Pancreas (tissue), 10 donors: ENCODE measurements at regions not wholly inside any gene's neighbourhood (a gene's known extent, or its start where the extent isn't known, plus 50 kb on each side); places are given as distances from the start of the nearest gene placed in this dataset.

Experiments used
- ATAC-seq, 4 donors: fragments of 200-7000 bp; cut with Tn5 transposase; one replicate each; pipeline versions ENCODE4 v1.8.0 to v1.9.1; 2020; ENCODE audit warnings: mild to moderate bottlenecking in 4 of 4, moderate library complexity in 4 of 4
- DNase-seq, 6 donors: peaks; one replicate each; pipeline ENCODE4 v3.0.0-alpha.2; 2020
- FAIRE-seq: peaks from 2 replicates; lab custom pipeline; 2012; peaks lifted over from hg19 to GRCh38; lab: Jason Lieb, UNC
- H3K27ac ChIP-seq, 4 donors: fragments of 200-600 bp; sonication (generic); 1 replicate in 3 of 4; 2 replicates in 1 of 4; pipeline versions ENCODE4 v1.5.0 to v1.8.0; 2020
- H3K27me3 ChIP-seq, 4 donors: fragments of 200-600 bp; one replicate each; pipeline ENCODE4 v1.8.0; 2021
- H3K36me3 ChIP-seq, 3 donors: fragments of 200-600 bp; sonication (generic) in 1 of 3; one replicate each; pipeline versions ENCODE4 v1.5.0 to v1.8.0; 2020 to 2021
- H3K4me1 ChIP-seq, 3 donors: fragments of 200-600 bp; one replicate each; pipeline ENCODE4 v1.8.0; 2021
- H3K4me3 ChIP-seq, 4 donors: fragments of 200-600 bp; sonication (generic) in 2 of 4; one replicate each; pipeline versions ENCODE4 v1.5.0 to v1.8.0; 2020 to 2021
- H3K9me3 ChIP-seq, 4 donors: fragments of 200-600 bp; one replicate each; pipeline ENCODE4 v1.8.0; 2021
- CTCF ChIP-seq, 4 donors: fragments of 200-600 bp; sonication (generic) in 3 of 4; IDR thresholded peaks; one replicate each; pipeline versions ENCODE4 v1.5.0 to v1.8.0; 2021; ENCODE audit warnings: antibody characterized with exemption in 4 of 4
- WGBS, 2 donors: extraction: QIAGEN DNeasy Blood & Tissue Kit; methylation state at CpG; one replicate each; pipeline ENCODE4 v1.1.7; 2013; 5-methylcytosine and 5-hydroxymethylcytosine counted together
- intact Hi-C, 3 donors: fragments of 100-400 bp; cut with DNase I; formaldehyde crosslinking; loops; one replicate each; pipeline versions ENCODE4 v1.11.1 to v1.14.2; 2022
- donor health status: healthy with polysubstance abuse.
- donor health status: DM: no; HTN: no; CAD: no; lungs with moderate emphysema.
- donor health status: DM: no; HTN: no; CAD: no.
- donor health status: control.
- donor health status: control.
- donor health status: Bipolar disorder and iron deficiency.
- donor health status: DM: yes; HTN: yes; CAD: no.
- donor health status: DM: no; HTN: no; CAD: no.
- donor health status: DM: no; HTN: no; CAD: no.
- donor health status: DM: yes; HTN: yes; CAD: no.

- WGBS, 2 donors: 67 to 68% methylated on average over 9 of the region's 9 CpGs
- H3K9me3 ChIP-seq: no peaks in the 10 kb centered on the region
- DNase-seq (peak in 3 of 6 donors; percentile 13 to 64 (median 34)), FAIRE-seq (no peak), ATAC-seq (peak; percentile 67 to 82 (median 80))
- no peaks in the 10 kb centered on the region for H3K27me3 ChIP-seq
- no peak overlapping the region for H3K4me3 ChIP-seq
- H3K36me3 ChIP-seq: no peaks in the 10 kb centered on the region
- H3K27ac ChIP-seq: peak overlapping the region in 1 of 4 donors; percentile 7
- H3K4me1 ChIP-seq: peaks cover 13 to 18% (median 18%) of the 10 kb centered on the region in 3 donors
- intact Hi-C loops: no loop called here
- TF ChIP-seq CTCF (IDR thresholded peaks at IDR 0.05): no peak
Measured at GRCh38 chr2:67772216-67773170, 290.3 kb downstream of the C1D start.

- peak in 1 of 4 donors; percentile 58 for ATAC-seq
- intact Hi-C loops: no loop called here
- WGBS, 2 donors: 90 to 97% methylated on average over 3 of the region's 3 CpGs
Measured at GRCh38 chr2:67773851-67774250, 289.0 kb downstream of the C1D start.

GRCh38 chr2:67776276-67776675 is 286.5 kb downstream of the C1D start:
- no peak overlapping the region for H3K27ac ChIP-seq
- no peak for ATAC-seq
- no peak overlapping the region for H3K4me3 ChIP-seq
- intact Hi-C loops: no loop called here
- H3K9me3 ChIP-seq: no peaks in the 10 kb centered on the region
- TF ChIP-seq CTCF (IDR thresholded peaks at IDR 0.05): no peak
- peaks cover 13 to 18% (median 18%) of the 10 kb centered on the region in 3 donors for H3K4me1 ChIP-seq
- no peaks in the 10 kb centered on the region for H3K36me3 ChIP-seq
- no peak for FAIRE-seq
- no peak for DNase-seq
- WGBS, 2 donors: 81 to 82% methylated on average over 2 of the region's 2 CpGs
- no peaks in the 10 kb centered on the region for H3K27me3 ChIP-seq

More at GRCh38 chr2:67773851-67774250, 289.0 kb downstream of the C1D start:
- TF ChIP-seq CTCF (IDR thresholded peaks at IDR 0.05): no peak
- H3K4me1 ChIP-seq: peaks cover 13 to 18% (median 18%) of the 10 kb centered on the region in 3 donors
- H3K27me3 ChIP-seq: no peaks in the 10 kb centered on the region
- no peak overlapping the region for H3K4me3 ChIP-seq
- no peaks in the 10 kb centered on the region for H3K36me3 ChIP-seq
- DNase-seq (no peak), FAIRE-seq (no peak)
- H3K27ac ChIP-seq: no peak overlapping the region
- no peaks in the 10 kb centered on the region for H3K9me3 ChIP-seq

GRCh38 chr2:67777010-67777409 is 285.8 kb downstream of the C1D start:
- Histone ChIP-seq H3K9me3 (no peaks in the 10 kb centered on the region), H3K4me1 (peaks cover 13 to 17% (median 13%) of the 10 kb centered on the region in 3 donors), H3K27ac (no peak overlapping the region), H3K36me3 (no peaks in the 10 kb centered on the region), H3K4me3 (no peak overlapping the region), H3K27me3 (no peaks in the 10 kb centered on the region)
- no peak for TF ChIP-seq CTCF (IDR thresholded peaks at IDR 0.05)
- 95 to 97% methylated on average over 1 of the region's 1 CpG for WGBS, 2 donors
- no peak for DNase-seq
- intact Hi-C loops: no loop called here
- FAIRE-seq: no peak
- no peak for ATAC-seq
